Loucy (cell line): ENCODE measurements at regions not wholly inside any gene's neighbourhood (a gene's known extent, or its start where the extent isn't known, plus 50 kb on each side); places are given as distances from the start of the nearest gene placed in this dataset.
A peak's percentile ranks its signal among the peaks of the same experiment; 100 is the strongest.

Experiments used
- H2AFZ ChIP-seq: fragments of 200-600 bp; sonication (generic); 2 replicates; pipeline ENCODE4 v1.6.0; 2016; ENCODE audit warnings: antibody characterized with exemption, mild to moderate bottlenecking, low read length, moderate library complexity
- H3F3A ChIP-seq: fragments of 200-600 bp; 2 replicates; pipeline ENCODE4 v1.6.0; 2016; ENCODE audit warnings: antibody characterized with exemption, low read depth, mild to moderate bottlenecking
- H3K27me3 ChIP-seq: fragments of 200-600 bp; sonication (generic); 2 replicates; pipeline ENCODE4 v1.6.1; 2014; ENCODE audit warnings: low read length, mild to moderate bottlenecking; ENCODE audit not compliant: insufficient read depth, poor library complexity, severe bottlenecking
- H3K36me3 ChIP-seq: fragments of 200-600 bp; sonication (generic); 2 replicates; pipeline ENCODE4 v1.6.1; 2016; ENCODE audit warnings: low read length; ENCODE audit not compliant: insufficient read depth
- H3K4me1 ChIP-seq: fragments of 200-600 bp; sonication (generic); 2 replicates; pipeline ENCODE4 v1.5.1; 2014; ENCODE audit warnings: low read length, mild to moderate bottlenecking; ENCODE audit not compliant: insufficient read depth, poor library complexity, severe bottlenecking
- H3K4me2 ChIP-seq: fragments of 200-600 bp; sonication (generic); 2 replicates; pipeline ENCODE4 v1.6.0; 2014; ENCODE audit warnings: antibody characterized with exemption, low read length, low read depth, mild to moderate bottlenecking; ENCODE audit not compliant: poor library complexity, severe bottlenecking
- H3K4me3 ChIP-seq: fragments of 200-600 bp; sonication (generic); 2 replicates; pipeline ENCODE4 v1.5.1; 2014; ENCODE audit warnings: low read length, mild to moderate bottlenecking, mixed read lengths; ENCODE audit not compliant: poor library complexity, severe bottlenecking
- H3K79me2 ChIP-seq: fragments of 200-600 bp; sonication (generic); 2 replicates; pipeline ENCODE4 v1.6.1; 2014; ENCODE audit warnings: low read length; ENCODE audit not compliant: insufficient read depth
- H3K9ac ChIP-seq: fragments of 200-600 bp; sonication (generic); 2 replicates; pipeline ENCODE4 v1.6.0; 2014; ENCODE audit warnings: mild to moderate bottlenecking, low read depth, low read length, moderate library complexity; ENCODE audit not compliant: poor library complexity, severe bottlenecking
- H3K9me2 ChIP-seq: fragments of 200-600 bp; sonication (generic); replicated peaks from 2 replicates; pipeline ENCODE4 v1.6.1; 2016; ENCODE audit warnings: low read depth, low read length, mixed read lengths
- H3K9me3 ChIP-seq: fragments of 200-600 bp; sonication (generic); 2 replicates; pipeline ENCODE4 v1.6.1; 2014; ENCODE audit warnings: mild to moderate bottlenecking, antibody characterized with exemption, low read length, low read depth; ENCODE audit not compliant: insufficient read depth
- H4K20me1 ChIP-seq: fragments of 200-600 bp; sonication (generic); 2 replicates; pipeline ENCODE4 v1.6.0; 2014; ENCODE audit warnings: antibody characterized with exemption, low read length, mild to moderate bottlenecking; ENCODE audit not compliant: insufficient read depth, poor library complexity, severe bottlenecking
- CTCF ChIP-seq: fragments of 200-600 bp; sonication (generic); conservative IDR thresholded peaks from 2 replicates; pipeline ENCODE4 v1.5.1; 2014; ENCODE audit warnings: mild to moderate bottlenecking, antibody characterized with exemption, low read length
- EZH2phosphoT487 ChIP-seq: fragments of 200-600 bp; IDR thresholded peaks from 2 replicates; pipeline ENCODE4 v1.6.1; 2018; ENCODE audit warnings: antibody characterized with exemption, mild to moderate bottlenecking, moderate library complexity, borderline replicate concordance

GRCh38 chr2:176473177-176473576, 203.9 kb downstream of the MTX2 start:
- Histone ChIP-seq H3K79me2 (no peaks in the 10 kb centered on the region), H2AFZ (peak overlapping the region; percentile 79), H3K27me3 (no peaks in the 10 kb centered on the region), H3K4me3 (peak overlapping the region; percentile 20), H3K36me3 (no peaks in the 10 kb centered on the region), H3K4me2 (peak overlapping the region; percentile 68), H3K9me2 (no peaks in the 10 kb centered on the region), H3K4me1 (peaks cover 18% of the 10 kb centered on the region), H3K9me3 (no peaks in the 10 kb centered on the region), H3F3A (no peaks in the 10 kb centered on the region), H3K9ac (no peak overlapping the region), H4K20me1 (no peaks in the 10 kb centered on the region)
- TF ChIP-seq EZH2phosphoT487: no peak
- no peak for TF ChIP-seq CTCF

- Histone ChIP-seq H3K4me3 (no peak overlapping the region), H3K36me3 (no peaks in the 10 kb centered on the region), H3F3A (no peaks in the 10 kb centered on the region), H3K9me2 (no peaks in the 10 kb centered on the region), H3K4me1 (peaks cover 18% of the 10 kb centered on the region), H3K9ac (no peak overlapping the region), H3K9me3 (no peaks in the 10 kb centered on the region), H2AFZ (peak overlapping the region; percentile 79; the same call in 1 of the 2 replicates), H4K20me1 (no peaks in the 10 kb centered on the region), H3K4me2 (no peak overlapping the region), H3K27me3 (no peaks in the 10 kb centered on the region), H3K79me2 (no peaks in the 10 kb centered on the region)
- TF ChIP-seq CTCF (no peak), EZH2phosphoT487 (no peak)
These were observed 204.6 kb downstream of the MTX2 start for GRCh38 chr2:176473851-176474250.

GRCh38 chr2:176477336-176477735, 208.1 kb downstream of the MTX2 start:
- Histone ChIP-seq H2AFZ (no peak overlapping the region), H3K4me2 (no peak overlapping the region), H4K20me1 (no peaks in the 10 kb centered on the region), H3K9ac (no peak overlapping the region), H3K36me3 (no peaks in the 10 kb centered on the region), H3K4me3 (no peak overlapping the region), H3F3A (no peaks in the 10 kb centered on the region), H3K27me3 (no peaks in the 10 kb centered on the region), H3K9me2 (no peaks in the 10 kb centered on the region), H3K79me2 (no peaks in the 10 kb centered on the region), H3K4me1 (peaks cover 9% of the 10 kb centered on the region), H3K9me3 (no peaks in the 10 kb centered on the region)
- TF ChIP-seq CTCF (no peak), EZH2phosphoT487 (no peak)
